Neural cell (in vitro differentiated cells): ENCODE measurements at regions not wholly inside any gene's neighbourhood (a gene's known extent, or its start where the extent isn't known, plus 50 kb on each side); places are given as distances from the start of the nearest gene placed in this dataset.

Experiments
- H2AFZ ChIP-seq: fragments of 200-600, 300-800 bp; sonication (generic), shearing (Covaris generic); 2 replicates; pipeline ENCODE4 v1.6.0; 2014; ENCODE audit warnings: low read depth, mild to moderate bottlenecking, antibody characterized with exemption, low read length, moderate library complexity
- H3F3A ChIP-seq: fragments of 200-600 bp; shearing (Covaris generic); 2 replicates; pipeline ENCODE4 v1.6.1; 2016; ENCODE audit warnings: mild to moderate bottlenecking, moderate library complexity, mixed read lengths, antibody characterized with exemption, low read length; ENCODE audit not compliant: insufficient read depth, poor library complexity, severe bottlenecking
- H3K27ac ChIP-seq: fragments of 200-600, 300-800 bp; sonication (generic), shearing (Covaris generic); 2 replicates; pipeline ENCODE4 v1.5.1; 2014; ENCODE audit warnings: mild to moderate bottlenecking, low read length, moderate library complexity
- H3K27me3 ChIP-seq: fragments of 300-800, 200-600 bp; sonication (generic), shearing (Covaris generic); 2 replicates; pipeline ENCODE4 v1.6.0; 2014; ENCODE audit warnings: mild to moderate bottlenecking, low read depth, low read length, moderate library complexity; ENCODE audit not compliant: insufficient read depth
- H3K36me3 ChIP-seq: fragments of 300-800, 200-600 bp; sonication (generic), shearing (Covaris generic); 2 replicates; pipeline ENCODE4 v1.5.1; 2014; ENCODE audit warnings: mild to moderate bottlenecking, antibody characterized with exemption, low read length, moderate library complexity; ENCODE audit not compliant: insufficient read depth
- H3K4me2 ChIP-seq: fragments of 300-800, 200-600 bp; sonication (generic), shearing (Covaris generic); 2 replicates; pipeline ENCODE4 v1.6.0; 2014; ENCODE audit warnings: mild to moderate bottlenecking, low read length
- H3K4me3 ChIP-seq: fragments of 300-800, 200-600 bp; sonication (generic), shearing (Covaris generic); 2 replicates; pipeline ENCODE4 v1.5.1; 2014; ENCODE audit warnings: mild to moderate bottlenecking, low read length, moderate library complexity
- H3K79me2 ChIP-seq: fragments of 200-600 bp; shearing (Covaris generic); replicated peaks from 2 replicates; pipeline ENCODE4 v1.6.0; 2014; ENCODE audit warnings: mild to moderate bottlenecking, low read length, moderate library complexity; ENCODE audit not compliant: insufficient read depth
- H3K9ac ChIP-seq: fragments of 300-800, 200-600 bp; sonication (generic), shearing (Covaris generic); 2 replicates; pipeline ENCODE4 v1.6.1; 2016; ENCODE audit warnings: mild to moderate bottlenecking, low read length, mixed read lengths
- H3K9me2 ChIP-seq: fragments of 200-600 bp; shearing (Covaris generic); 2 replicates; pipeline ENCODE4 v1.6.1; 2016; ENCODE audit warnings: mild to moderate bottlenecking, low read length, mixed read lengths; ENCODE audit not compliant: insufficient read depth
- H3K9me3 ChIP-seq: fragments of 200-600, 300-800 bp; sonication (generic), shearing (Covaris generic); 2 replicates; pipeline ENCODE4 v1.6.1; 2016; ENCODE audit warnings: mild to moderate bottlenecking, mixed run types, low read length, moderate library complexity, mixed read lengths
- H4K20me1 ChIP-seq: fragments of 200-600 bp; shearing (Covaris generic); 2 replicates; pipeline ENCODE4 v1.6.1; 2016; ENCODE audit warnings: mild to moderate bottlenecking, mixed run types; ENCODE audit not compliant: insufficient read depth
- CTCF ChIP-seq: fragments of 450-650 bp; IDR thresholded peaks from 2 replicates; pipeline ENCODE4 v1.5.1; 2014; ENCODE audit warnings: antibody characterized with exemption, mild to moderate bottlenecking, moderate library complexity; ENCODE audit not compliant: poor library complexity, severe bottlenecking
- EP300 ChIP-seq: fragments of 450-650 bp; conservative IDR thresholded peaks from 2 replicates; pipeline ENCODE4 v1.6.1; 2014; ENCODE audit warnings: antibody characterized with exemption, mild to moderate bottlenecking, moderate library complexity; ENCODE audit not compliant: poor library complexity, severe bottlenecking
- EZH2 ChIP-seq: fragments of 200-600, 300-800 bp; shearing (Covaris generic), sonication (generic); IDR thresholded peaks from 2 replicates; pipeline ENCODE4 v1.6.1; 2014; ENCODE audit warnings: antibody characterized with exemption, low read length, borderline replicate concordance, mild to moderate bottlenecking; ENCODE audit not compliant: insufficient read depth, poor library complexity, severe bottlenecking
- MXI1 ChIP-seq: fragments of 450-650 bp; conservative IDR thresholded peaks from 2 replicates; pipeline ENCODE4 v1.6.1; 2014; ENCODE audit warnings: antibody characterized with exemption, mild to moderate bottlenecking; ENCODE audit not compliant: poor library complexity, severe bottlenecking
- POLR2AphosphoS5 ChIP-seq: IDR thresholded peaks from 2 replicates; pipeline ENCODE4 v1.6.1; 2012
- RAD21 ChIP-seq: fragments of 450-650 bp; conservative IDR thresholded peaks from 2 replicates; pipeline ENCODE4 v1.6.1; 2014; ENCODE audit warnings: antibody characterized with exemption, mild to moderate bottlenecking, moderate library complexity
- SMC3 ChIP-seq: fragments of 450-650 bp; conservative IDR thresholded peaks from 2 replicates; pipeline ENCODE4 v1.6.1; 2014; ENCODE audit warnings: antibody characterized with exemption, mild to moderate bottlenecking, moderate library complexity; ENCODE audit not compliant: poor library complexity
- TAF1 ChIP-seq: IDR thresholded peaks from 2 replicates; pipeline ENCODE4 v1.6.1; 2012; ENCODE audit warnings: low read depth
- TF ChIP-seq, protein P1 (sequence below): IDR thresholded peaks from 2 replicates; pipeline ENCODE4 v1.6.1; 2012; ENCODE audit warnings: borderline replicate concordance

DNA sequence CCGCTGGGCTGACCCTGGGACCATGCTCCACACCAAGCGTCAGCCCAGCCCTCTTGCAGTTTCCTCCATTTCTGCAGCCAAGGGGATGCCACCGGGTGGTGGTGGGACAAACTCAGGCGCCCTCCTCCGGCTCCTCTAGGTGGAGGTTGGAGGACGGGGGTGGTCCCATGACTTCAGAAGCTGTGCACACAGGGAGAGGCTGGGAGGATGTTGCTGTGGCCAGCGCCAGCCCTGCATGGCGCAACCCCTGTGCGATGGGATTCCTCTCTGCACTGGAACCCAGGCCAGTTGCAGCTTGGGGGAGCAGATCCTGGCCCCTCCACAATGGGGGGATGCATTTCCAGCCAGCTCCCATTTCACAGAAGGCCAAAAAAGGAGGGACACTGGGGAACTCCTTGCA lies 246.5 kb downstream of the C16orf95 start:
- no peak overlapping the region for H2AFZ ChIP-seq
- H3K79me2 ChIP-seq = no peaks in the 10 kb centered on the region
- H3F3A ChIP-seq = no peaks in the 10 kb centered on the region
- no peaks in the 10 kb centered on the region for H4K20me1 ChIP-seq
- no peaks in the 10 kb centered on the region for H3K9me3 ChIP-seq
- H3K27me3 ChIP-seq = no peaks in the 10 kb centered on the region
- H3K27ac ChIP-seq = no peak overlapping the region
- TF ChIP-seq CTCF = no peak
- no peak for TF ChIP-seq EZH2
- no peak overlapping the region for H3K4me3 ChIP-seq
- no peaks in the 10 kb centered on the region for H3K36me3 ChIP-seq
- H3K9me2 ChIP-seq = no peaks in the 10 kb centered on the region
- no peak overlapping the region for H3K9ac ChIP-seq
- no peak overlapping the region for H3K4me2 ChIP-seq

DNA sequence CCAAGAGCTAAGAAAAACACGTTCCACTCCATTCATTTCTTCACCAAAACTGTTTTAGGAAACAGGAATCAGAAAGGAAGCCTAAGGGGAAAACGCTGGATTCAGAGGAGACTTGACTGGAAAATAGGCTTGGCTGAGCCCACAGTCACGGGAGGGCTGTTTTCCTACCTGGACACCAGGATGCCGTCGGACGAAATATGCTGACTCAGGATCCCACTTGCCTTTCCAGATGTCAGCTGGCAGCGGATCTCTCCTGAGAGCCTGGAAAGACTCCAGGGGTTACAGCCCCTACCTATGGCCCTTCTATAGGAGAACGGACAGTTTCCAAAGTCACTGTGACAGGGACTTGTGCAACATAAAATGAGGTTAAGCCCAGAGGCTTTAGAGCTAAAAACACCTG lies 245.1 kb downstream of the C16orf95 start:
- H3K4me2 ChIP-seq = no peak overlapping the region
- no peaks in the 10 kb centered on the region for H3K9me3 ChIP-seq
- no peak overlapping the region for H3K27ac ChIP-seq
- no peak overlapping the region for H3K9ac ChIP-seq
- no peaks in the 10 kb centered on the region for H3K79me2 ChIP-seq
- TF ChIP-seq RAD21 (no peak), TAF1 (no peak), EZH2 (no peak), SMC3 (no peak), EP300 (no peak), MXI1 (no peak), CTCF (no peak), POLR2AphosphoS5 (no peak)
- TF ChIP-seq, protein P1, sequence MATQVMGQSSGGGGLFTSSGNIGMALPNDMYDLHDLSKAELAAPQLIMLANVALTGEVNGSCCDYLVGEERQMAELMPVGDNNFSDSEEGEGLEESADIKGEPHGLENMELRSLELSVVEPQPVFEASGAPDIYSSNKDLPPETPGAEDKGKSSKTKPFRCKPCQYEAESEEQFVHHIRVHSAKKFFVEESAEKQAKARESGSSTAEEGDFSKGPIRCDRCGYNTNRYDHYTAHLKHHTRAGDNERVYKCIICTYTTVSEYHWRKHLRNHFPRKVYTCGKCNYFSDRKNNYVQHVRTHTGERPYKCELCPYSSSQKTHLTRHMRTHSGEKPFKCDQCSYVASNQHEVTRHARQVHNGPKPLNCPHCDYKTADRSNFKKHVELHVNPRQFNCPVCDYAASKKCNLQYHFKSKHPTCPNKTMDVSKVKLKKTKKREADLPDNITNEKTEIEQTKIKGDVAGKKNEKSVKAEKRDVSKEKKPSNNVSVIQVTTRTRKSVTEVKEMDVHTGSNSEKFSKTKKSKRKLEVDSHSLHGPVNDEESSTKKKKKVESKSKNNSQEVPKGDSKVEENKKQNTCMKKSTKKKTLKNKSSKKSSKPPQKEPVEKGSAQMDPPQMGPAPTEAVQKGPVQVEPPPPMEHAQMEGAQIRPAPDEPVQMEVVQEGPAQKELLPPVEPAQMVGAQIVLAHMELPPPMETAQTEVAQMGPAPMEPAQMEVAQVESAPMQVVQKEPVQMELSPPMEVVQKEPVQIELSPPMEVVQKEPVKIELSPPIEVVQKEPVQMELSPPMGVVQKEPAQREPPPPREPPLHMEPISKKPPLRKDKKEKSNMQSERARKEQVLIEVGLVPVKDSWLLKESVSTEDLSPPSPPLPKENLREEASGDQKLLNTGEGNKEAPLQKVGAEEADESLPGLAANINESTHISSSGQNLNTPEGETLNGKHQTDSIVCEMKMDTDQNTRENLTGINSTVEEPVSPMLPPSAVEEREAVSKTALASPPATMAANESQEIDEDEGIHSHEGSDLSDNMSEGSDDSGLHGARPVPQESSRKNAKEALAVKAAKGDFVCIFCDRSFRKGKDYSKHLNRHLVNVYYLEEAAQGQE = no peak
- H3K9me2 ChIP-seq = no peaks in the 10 kb centered on the region
- no peaks in the 10 kb centered on the region for H3F3A ChIP-seq
- no peak overlapping the region for H2AFZ ChIP-seq
- no peaks in the 10 kb centered on the region for H3K36me3 ChIP-seq
- H3K4me3 ChIP-seq = no peak overlapping the region
- H3K27me3 ChIP-seq = no peaks in the 10 kb centered on the region
- H4K20me1 ChIP-seq = no peaks in the 10 kb centered on the region
